ENCODE measurements at regions not wholly inside any gene's neighbourhood (a gene's known extent, or its start where the extent isn't known, plus 50 kb on each side); places are given as distances from the start of the nearest gene placed in this dataset.

DNA sequence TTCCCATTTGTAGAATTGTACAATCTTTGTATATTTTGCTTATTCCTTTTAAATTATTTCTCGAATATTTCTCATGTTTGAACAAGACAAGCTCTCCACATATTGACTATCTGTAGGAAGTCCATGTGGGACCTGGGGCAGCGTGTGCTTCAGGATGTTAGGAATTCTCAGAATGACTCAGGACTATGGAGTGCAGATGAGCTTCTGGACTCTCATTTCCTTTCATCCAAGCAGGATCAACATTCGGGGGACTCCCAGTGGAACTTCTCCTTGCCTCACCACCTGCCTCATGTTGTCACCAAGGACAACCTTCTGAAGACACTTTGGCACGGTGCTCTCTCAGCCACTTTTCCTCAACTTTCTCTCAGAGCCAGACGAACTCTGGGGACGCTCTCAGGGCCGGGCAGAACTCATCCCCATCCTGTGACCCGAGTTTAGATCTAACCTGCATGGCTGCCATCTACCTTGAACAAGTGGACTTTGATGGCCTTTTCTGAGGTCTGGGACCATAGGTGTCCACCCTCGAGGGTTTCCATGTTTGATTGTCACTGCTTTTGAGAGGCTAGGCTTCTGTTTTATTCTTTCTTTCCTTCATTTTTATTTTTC, 441.7 kb downstream of the IRS2 start:
- no peak for TF ChIP-seq POLR2A (IDR thresholded peaks at IDR 0.05)
- TF ChIP-seq, protein P1, sequence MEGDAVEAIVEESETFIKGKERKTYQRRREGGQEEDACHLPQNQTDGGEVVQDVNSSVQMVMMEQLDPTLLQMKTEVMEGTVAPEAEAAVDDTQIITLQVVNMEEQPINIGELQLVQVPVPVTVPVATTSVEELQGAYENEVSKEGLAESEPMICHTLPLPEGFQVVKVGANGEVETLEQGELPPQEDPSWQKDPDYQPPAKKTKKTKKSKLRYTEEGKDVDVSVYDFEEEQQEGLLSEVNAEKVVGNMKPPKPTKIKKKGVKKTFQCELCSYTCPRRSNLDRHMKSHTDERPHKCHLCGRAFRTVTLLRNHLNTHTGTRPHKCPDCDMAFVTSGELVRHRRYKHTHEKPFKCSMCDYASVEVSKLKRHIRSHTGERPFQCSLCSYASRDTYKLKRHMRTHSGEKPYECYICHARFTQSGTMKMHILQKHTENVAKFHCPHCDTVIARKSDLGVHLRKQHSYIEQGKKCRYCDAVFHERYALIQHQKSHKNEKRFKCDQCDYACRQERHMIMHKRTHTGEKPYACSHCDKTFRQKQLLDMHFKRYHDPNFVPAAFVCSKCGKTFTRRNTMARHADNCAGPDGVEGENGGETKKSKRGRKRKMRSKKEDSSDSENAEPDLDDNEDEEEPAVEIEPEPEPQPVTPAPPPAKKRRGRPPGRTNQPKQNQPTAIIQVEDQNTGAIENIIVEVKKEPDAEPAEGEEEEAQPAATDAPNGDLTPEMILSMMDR (IDR thresholded peaks at IDR 0.05): no peak

Measured in gastroesophageal sphincter (tissue), 3 donors.